A673 (cell line): ENCODE measurements at regions not wholly inside any gene's neighbourhood (a gene's known extent, or its start where the extent isn't known, plus 50 kb on each side); places are given as distances from the start of the nearest gene placed in this dataset.

Experiments
- BruUV-seq: library from RNA; stranded (reverse); fragments of 400-500 nt; replicated peaks from 2 replicates; lab custom pipeline; 2021; lab: Mats Ljungman, UMichigan
- CTCF ChIA-PET: fragments of 300-600 bp; sonication (Branson Sonifier 250); formaldehyde crosslinking; loops from one replicate; lab custom pipeline; 2022; ENCODE audit warnings: antibody characterized with exemption; lab: Charles Lee
- POLR2A ChIA-PET: fragments of 300-600 bp; sonication (Branson Sonifier 250); formaldehyde crosslinking; loops from one replicate; lab custom pipeline; 2022; ENCODE audit warnings: antibody characterized with exemption; ENCODE audit not compliant: low non-redundant PET; lab: Charles Lee
- DNase-seq: peaks from one replicate; pipeline ENCODE4 v3.0.0-alpha.2; 2015; ENCODE audit warnings: low spot score
- H3K27ac ChIP-seq: fragments of 200-600 bp; sonication (generic); 2 replicates; pipeline ENCODE4 v1.5.1; 2016; ENCODE audit warnings: mixed run types, low read depth, mild to moderate bottlenecking, mixed read lengths, antibody characterized with exemption, low read length; ENCODE audit not compliant: poor library complexity, severe bottlenecking
- H3K27me3 ChIP-seq: fragments of 200-600 bp; sonication (generic); replicated peaks from 2 replicates; pipeline ENCODE4 v1.6.1; 2017; ENCODE audit warnings: mixed run types, low read depth, mild to moderate bottlenecking, mixed read lengths, antibody characterized with exemption, low read length; ENCODE audit not compliant: insufficient read depth, poor library complexity
- H3K36me3 ChIP-seq: fragments of 200-600 bp; sonication (generic); 2 replicates; pipeline ENCODE4 v1.6.1; 2016; ENCODE audit warnings: mixed run types, mild to moderate bottlenecking, mixed read lengths, antibody characterized with exemption, low read length; ENCODE audit not compliant: insufficient read depth, poor library complexity, severe bottlenecking
- H3K4me1 ChIP-seq: fragments of 200-600 bp; sonication (generic); 2 replicates; pipeline ENCODE4 v1.6.1; 2017; ENCODE audit warnings: mixed run types, mild to moderate bottlenecking, mixed read lengths, antibody characterized with exemption, low read length; ENCODE audit not compliant: insufficient read depth, poor library complexity, severe bottlenecking
- H3K4me3 ChIP-seq: fragments of 200-600 bp; sonication (generic); 2 replicates; pipeline ENCODE4 v1.5.1; 2016; ENCODE audit warnings: low read depth, mixed run types, mild to moderate bottlenecking, mixed read lengths, low read length; ENCODE audit not compliant: poor library complexity, severe bottlenecking
- H3K9me3 ChIP-seq: fragments of 200-600 bp; sonication (generic); 2 replicates; pipeline ENCODE4 v1.6.1; 2016; ENCODE audit warnings: mixed run types, low read depth, mild to moderate bottlenecking, mixed read lengths, antibody characterized with exemption, low read length; ENCODE audit not compliant: poor library complexity, severe bottlenecking
- CTCF ChIP-seq: fragments of 300-800, 200-600 bp; sonication (generic); conservative IDR thresholded peaks from 2 replicates; pipeline ENCODE4 v1.5.1; 2017; ENCODE audit warnings: low read depth, mild to moderate bottlenecking, antibody characterized with exemption, low read length, moderate library complexity, mixed read lengths
- EZH2 ChIP-seq: fragments of 200-600 bp; sonication (generic); IDR thresholded peaks from 2 replicates; pipeline ENCODE4 v1.6.1; 2017; ENCODE audit warnings: borderline replicate concordance, low read depth, mild to moderate bottlenecking, mixed read lengths, antibody characterized with exemption, low read length; ENCODE audit not compliant: poor library complexity, severe bottlenecking
- intact Hi-C: fragments of 100-400 bp; cut with micrococcal nuclease; formaldehyde crosslinking; loops from one replicate; pipeline ENCODE4 v1.10.0; 2022; ENCODE audit not compliant: unreplicated experiment

- Histone ChIP-seq H3K4me1 (no peaks in the 10 kb centered on the region), H3K4me3 (no peak overlapping the region), H3K9me3 (no peaks in the 10 kb centered on the region), H3K27ac (no peak overlapping the region), H3K27me3 (peaks cover 9% of the 10 kb centered on the region), H3K36me3 (no peaks in the 10 kb centered on the region)
- no peak for DNase-seq
- ChIA-PET CTCF (no interaction called here), POLR2A (no interaction called here)
- intact Hi-C loops: no loop called here
- no TSS peak for BruUV-seq
- TF ChIP-seq EZH2: no peak
These were observed 173.3 kb upstream of the TNFAIP3 start for GRCh38 chr6:137693711-137694110.

- BruUV-seq: no TSS peak
- intact Hi-C loops: no loop called here
- Histone ChIP-seq H3K27ac (no peak overlapping the region), H3K36me3 (no peaks in the 10 kb centered on the region), H3K9me3 (no peaks in the 10 kb centered on the region), H3K4me1 (no peaks in the 10 kb centered on the region), H3K4me3 (no peak overlapping the region), H3K27me3 (peaks cover 9% of the 10 kb centered on the region)
- no peak for TF ChIP-seq CTCF
- TF ChIP-seq EZH2: no peak
- no peak for DNase-seq
- ChIA-PET POLR2A (no interaction called here), CTCF (no interaction called here)
These were observed 170.3 kb upstream of the TNFAIP3 start for GRCh38 chr6:137696765-137697164.

GRCh38 chr6:137697267-137697938, 169.7 kb upstream of the TNFAIP3 start:
- H3K4me3 ChIP-seq: no peak overlapping the region
- no peaks in the 10 kb centered on the region for H3K4me1 ChIP-seq
- TF ChIP-seq EZH2: no peak
- no peak for TF ChIP-seq CTCF
- POLR2A ChIA-PET: no interaction called here
- H3K36me3 ChIP-seq: no peaks in the 10 kb centered on the region
- no TSS peak for BruUV-seq
- intact Hi-C loops: no loop called here
- CTCF ChIA-PET: no interaction called here
- peaks cover 9% of the 10 kb centered on the region for H3K27me3 ChIP-seq
- no peak for DNase-seq
- H3K27ac ChIP-seq: no peak overlapping the region
- H3K9me3 ChIP-seq: no peaks in the 10 kb centered on the region

GRCh38 chr6:137698636-137699030, 168.4 kb upstream of the TNFAIP3 start:
- DNase-seq: no peak
- TF ChIP-seq EZH2: no peak
- no TSS peak for BruUV-seq
- H3K4me3 ChIP-seq: no peak overlapping the region
- H3K9me3 ChIP-seq: no peaks in the 10 kb centered on the region
- intact Hi-C loops: no loop called here
- ChIA-PET CTCF (no interaction called here), POLR2A (no interaction called here)
- H3K36me3 ChIP-seq: no peaks in the 10 kb centered on the region
- H3K27ac ChIP-seq: no peak overlapping the region
- no peaks in the 10 kb centered on the region for H3K4me1 ChIP-seq
- peaks cover 9% of the 10 kb centered on the region for H3K27me3 ChIP-seq
